NCI-H526 (cell line): ENCODE measurements at regions not wholly inside any gene's neighbourhood (a gene's known extent, or its start where the extent isn't known, plus 50 kb on each side); places are given as distances from the start of the nearest gene placed in this dataset.

Experiments
- DNase-seq, 2 experiments: peaks; one replicate each; lab custom pipeline; 2025; lab: John Stamatoyannopoulos, UW

GRCh38 chr3:174776636-174777035 is 82.5 kb upstream of the NAALADL2 start:
- DNase-seq, result no peak

- DNase-seq, result no peak
These were observed 81.3 kb upstream of the NAALADL2 start for GRCh38 chr3:174777813-174778212.

GRCh38 chr3:174783502-174783901 is 75.6 kb upstream of the NAALADL2 start:
- no peak for DNase-seq

- no peak for DNase-seq
These were observed 74.8 kb upstream of the NAALADL2 start for GRCh38 chr3:174784206-174784934.

- DNase-seq, result no peak
These were observed 72.3 kb upstream of the NAALADL2 start for GRCh38 chr3:174786825-174787224.

GRCh38 chr3:174791161-174791560 is 68.0 kb upstream of the NAALADL2 start:
- no peak for DNase-seq

- no peak for DNase-seq
These were observed 66.3 kb upstream of the NAALADL2 start for GRCh38 chr3:174792864-174793263.
